ACC112 (cell line): ENCODE measurements at regions not wholly inside any gene's neighbourhood (a gene's known extent, or its start where the extent isn't known, plus 50 kb on each side); places are given as distances from the start of the nearest gene placed in this dataset.

Experiments
- H2AFZ ChIP-seq: fragments of 200-600 bp; sonication (generic); one replicate; pipeline ENCODE4 v1.6.0; 2017; ENCODE audit warnings: antibody characterized with exemption, low read length; ENCODE audit not compliant: unreplicated experiment
- H3K27ac ChIP-seq: fragments of 200-600 bp; sonication (generic); 2 replicates; pipeline ENCODE4 v1.5.1; 2014; ENCODE audit warnings: low read depth, mild to moderate bottlenecking, antibody characterized with exemption, low read length, moderate library complexity
- H3K27me3 ChIP-seq: fragments of 200-600 bp; sonication (generic); 2 replicates; pipeline ENCODE4 v1.6.1; 2014; ENCODE audit warnings: mild to moderate bottlenecking, antibody characterized with exemption, low read length, moderate library complexity, mixed read lengths; ENCODE audit not compliant: insufficient read depth
- H3K36me3 ChIP-seq: fragments of 200-600 bp; sonication (generic); 2 replicates; pipeline ENCODE4 v1.6.1; 2016; ENCODE audit warnings: mild to moderate bottlenecking, antibody characterized with exemption, low read length, moderate library complexity, mixed read lengths; ENCODE audit not compliant: insufficient read depth
- H3K4me1 ChIP-seq: fragments of 200-600 bp; sonication (generic); one replicate; pipeline ENCODE4 v1.6.1; 2016; ENCODE audit warnings: low read length, mixed read lengths; ENCODE audit not compliant: insufficient read depth, unreplicated experiment, control insufficient read depth
- H3K4me3 ChIP-seq: fragments of 200-600 bp; sonication (generic); 2 replicates; pipeline ENCODE4 v1.5.1; 2014; ENCODE audit warnings: mild to moderate bottlenecking, low read depth, low read length
- H3K79me2 ChIP-seq: fragments of 200-600 bp; sonication (generic); one replicate; pipeline ENCODE4 v1.6.0; 2016; ENCODE audit warnings: low read length; ENCODE audit not compliant: control insufficient read depth, unreplicated experiment, insufficient read depth

GRCh38 chr5:107808671-107809137 is 138.0 kb upstream of the EFNA5 start:
- Histone ChIP-seq H2AFZ (no peak overlapping the region), H3K27me3 (no peaks in the 10 kb centered on the region), H3K79me2 (no peaks in the 10 kb centered on the region), H3K4me3 (no peak overlapping the region), H3K4me1 (peaks cover 23% of the 10 kb centered on the region), H3K27ac (no peak overlapping the region), H3K36me3 (no peaks in the 10 kb centered on the region)

GRCh38 chr5:107807431-107807830 is 136.7 kb upstream of the EFNA5 start:
- no peaks in the 10 kb centered on the region for H3K36me3 ChIP-seq
- peaks cover 23% of the 10 kb centered on the region for H3K4me1 ChIP-seq
- H3K27ac ChIP-seq: no peak overlapping the region
- H2AFZ ChIP-seq: no peak overlapping the region
- H3K27me3 ChIP-seq: no peaks in the 10 kb centered on the region
- H3K79me2 ChIP-seq: no peaks in the 10 kb centered on the region
- no peak overlapping the region for H3K4me3 ChIP-seq

GRCh38 chr5:107806705-107807104 is 136.0 kb upstream of the EFNA5 start:
- H2AFZ ChIP-seq: no peak overlapping the region
- H3K36me3 ChIP-seq: no peaks in the 10 kb centered on the region
- H3K27ac ChIP-seq: no peak overlapping the region
- no peaks in the 10 kb centered on the region for H3K27me3 ChIP-seq
- peaks cover 23% of the 10 kb centered on the region for H3K4me1 ChIP-seq
- H3K79me2 ChIP-seq: no peaks in the 10 kb centered on the region
- no peak overlapping the region for H3K4me3 ChIP-seq

GRCh38 chr5:107806271-107806670 is 135.5 kb upstream of the EFNA5 start:
- peaks cover 23% of the 10 kb centered on the region for H3K4me1 ChIP-seq
- no peaks in the 10 kb centered on the region for H3K79me2 ChIP-seq
- no peak overlapping the region for H2AFZ ChIP-seq
- no peak overlapping the region for H3K4me3 ChIP-seq
- no peaks in the 10 kb centered on the region for H3K27me3 ChIP-seq
- H3K36me3 ChIP-seq: no peaks in the 10 kb centered on the region
- H3K27ac ChIP-seq: no peak overlapping the region

- Histone ChIP-seq H3K27ac (no peak overlapping the region), H2AFZ (no peak overlapping the region), H3K27me3 (no peaks in the 10 kb centered on the region), H3K79me2 (no peaks in the 10 kb centered on the region), H3K36me3 (no peaks in the 10 kb centered on the region), H3K4me1 (peaks cover 23% of the 10 kb centered on the region), H3K4me3 (no peak overlapping the region)
Observed at GRCh38 chr5:107805824-107806223, 135.1 kb upstream of the EFNA5 start.

GRCh38 chr5:107805166-107805565 is 134.4 kb upstream of the EFNA5 start:
- Histone ChIP-seq H3K79me2 (no peaks in the 10 kb centered on the region), H3K4me1 (peaks cover 23% of the 10 kb centered on the region), H3K27ac (no peak overlapping the region), H2AFZ (no peak overlapping the region), H3K27me3 (no peaks in the 10 kb centered on the region), H3K4me3 (no peak overlapping the region), H3K36me3 (no peaks in the 10 kb centered on the region)

GRCh38 chr5:107803728-107804127 is 133.0 kb upstream of the EFNA5 start:
- H3K4me1 ChIP-seq: peaks cover 12% of the 10 kb centered on the region

GRCh38 chr5:107801061-107801460 is 130.3 kb upstream of the EFNA5 start:
- Histone ChIP-seq H3K4me3 (no peak overlapping the region), H2AFZ (no peak overlapping the region), H3K27ac (no peak overlapping the region), H3K27me3 (no peaks in the 10 kb centered on the region), H3K79me2 (no peaks in the 10 kb centered on the region), H3K36me3 (no peaks in the 10 kb centered on the region), H3K4me1 (peaks cover under 1% of the 10 kb centered on the region)

More at GRCh38 chr5:107803728-107804127, 133.0 kb upstream of the EFNA5 start:
- Histone ChIP-seq H3K27me3 (no peaks in the 10 kb centered on the region), H2AFZ (no peak overlapping the region), H3K4me3 (no peak overlapping the region), H3K27ac (no peak overlapping the region), H3K36me3 (no peaks in the 10 kb centered on the region), H3K79me2 (no peaks in the 10 kb centered on the region)

- H3K36me3 ChIP-seq: no peaks in the 10 kb centered on the region
- no peaks in the 10 kb centered on the region for H3K27me3 ChIP-seq
- no peak overlapping the region for H3K27ac ChIP-seq
- no peak overlapping the region for H3K4me3 ChIP-seq
- no peak overlapping the region for H2AFZ ChIP-seq
- no peaks in the 10 kb centered on the region for H3K4me1 ChIP-seq
- no peaks in the 10 kb centered on the region for H3K79me2 ChIP-seq
Observed at GRCh38 chr5:107799306-107799705, 128.6 kb upstream of the EFNA5 start.

- Histone ChIP-seq H2AFZ (no peak overlapping the region), H3K4me1 (no peaks in the 10 kb centered on the region), H3K27me3 (no peaks in the 10 kb centered on the region), H3K27ac (no peak overlapping the region), H3K4me3 (no peak overlapping the region), H3K36me3 (no peaks in the 10 kb centered on the region), H3K79me2 (no peaks in the 10 kb centered on the region)
Observed at GRCh38 chr5:107796797-107797196, 126.1 kb upstream of the EFNA5 start.

- Histone ChIP-seq H3K36me3 (no peaks in the 10 kb centered on the region), H3K79me2 (no peaks in the 10 kb centered on the region), H3K4me3 (no peak overlapping the region), H2AFZ (no peak overlapping the region), H3K27me3 (no peaks in the 10 kb centered on the region), H3K4me1 (no peaks in the 10 kb centered on the region), H3K27ac (no peak overlapping the region)
Observed at GRCh38 chr5:107794741-107795140, 124.0 kb upstream of the EFNA5 start.
